ENCODE measurements at regions not wholly inside any gene's neighbourhood (a gene's known extent, or its start where the extent isn't known, plus 50 kb on each side); places are given as distances from the start of the nearest gene placed in this dataset.

DNA sequence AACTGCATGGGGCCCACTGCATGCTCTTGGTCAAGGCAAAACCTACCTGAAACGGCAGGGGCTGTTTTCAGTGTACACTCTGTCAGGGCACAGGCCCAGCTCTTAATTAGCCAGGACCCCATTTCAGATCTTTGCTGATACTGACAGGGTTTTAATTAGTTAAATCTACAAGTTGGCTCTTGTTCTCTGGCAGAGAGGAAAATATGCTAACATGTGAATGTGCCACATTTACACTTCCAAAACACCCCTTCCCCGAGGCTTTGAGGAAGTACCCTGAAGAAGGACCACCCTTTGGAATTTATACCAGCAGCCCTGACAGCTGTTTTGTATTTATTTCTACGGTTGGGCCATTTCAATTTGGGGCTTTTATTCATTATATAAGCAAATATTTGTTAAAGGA, 66.3 kb downstream of the OTX2 start:
- H3K27me3 ChIP-seq (ENCODE audit: control insufficient read depth, insufficient read depth, low read length): no peaks in the 10 kb centered on the region
- POLR2A ChIA-PET (ENCODE audit: unreplicated experiment): no interaction called here
- H4K8ac ChIP-seq (ENCODE audit: low read depth in 2 of 2, low read length in 2 of 2): no peak overlapping the region
- H3K36me3 ChIP-seq (ENCODE audit: control insufficient read depth, insufficient read depth, low read length): no peaks in the 10 kb centered on the region
- BruUV-seq (replicated peaks): no TSS peak
- no peak overlapping the region for H3K56ac ChIP-seq (ENCODE audit: extremely low read depth, insufficient read depth, low read length)
- CTCF ChIA-PET: no interaction called here
- H4K5ac ChIP-seq (ENCODE audit: low read depth, low read length): no peak overlapping the region
- no peak overlapping the region for H3K4me2 ChIP-seq (ENCODE audit: low read depth, low read length)
- H3K4me3 ChIP-seq (ENCODE audit: insufficient read depth, low read depth, low read length): no peak overlapping the region
- H3K4ac ChIP-seq (ENCODE audit: low read depth, low read length): no peak overlapping the region
- TF ChIP-seq POLR2A (IDR thresholded peaks at IDR 0.05; ENCODE audit: low read depth, low read length) (no peak), SMC3 (IDR thresholded peaks at IDR 0.05; ENCODE audit: low read depth, low read length) (no peak)
- no peak overlapping the region for H2AK5ac ChIP-seq (ENCODE audit: low read depth, low read length)
- no peak for DNase-seq
- H3K23ac ChIP-seq (ENCODE audit: low read depth, low read length): no peak overlapping the region
- H4K91ac ChIP-seq (ENCODE audit: insufficient read depth, low read depth, low read length): no peak overlapping the region
- H3K79me1 ChIP-seq (ENCODE audit: low read depth in 1 of 2, low read length in 2 of 2): no peaks in the 10 kb centered on the region
- H3K9me3 ChIP-seq (ENCODE audit: control insufficient read depth, insufficient read depth, low read length): no peaks in the 10 kb centered on the region
- no peak overlapping the region for H3K14ac ChIP-seq (replicated peaks; ENCODE audit: low read depth, low read length)
- ATAC-seq (ENCODE audit: low read depth): no peak
- H2AFZ ChIP-seq (replicated peaks; ENCODE audit: low read length, poor library complexity): no peak overlapping the region
- H3K9me1 ChIP-seq (ENCODE audit: insufficient read depth, low read length): no peaks in the 10 kb centered on the region
- no peak overlapping the region for H3K9ac ChIP-seq (ENCODE audit: low read depth, low read length)
- no peak overlapping the region for H3K27ac ChIP-seq (ENCODE audit: insufficient read depth, low read length)
- H3K18ac ChIP-seq (ENCODE audit: low read depth, low read length): no peak overlapping the region
- H2BK15ac ChIP-seq (ENCODE audit: low read depth, low read length): no peak overlapping the region
- dilution Hi-C loops (cut with HindIII; ENCODE audit: low sequenced_read_pairs, unreplicated experiment) (no loop called here), intact Hi-C loops (cut with micrococcal nuclease) (no loop called here), in situ Hi-C loops (cut with MboI; ENCODE audit: low sequenced_read_pairs) (no loop called here)
- H2BK120ac ChIP-seq (ENCODE audit: low read depth, low read length): no peak overlapping the region
- no CpG with 5 or more reads among the region's 3 CpGs for WGBS, 2 experiments (ENCODE audit: extremely low coverage in 2 of 2, insufficient read length in 1 of 2)
- no peak overlapping the region for H2BK5ac ChIP-seq (ENCODE audit: low read depth, low read length, poor library complexity, severe bottlenecking)
- H2BK20ac ChIP-seq (ENCODE audit: low read depth, low read length): no peak overlapping the region
- no peaks in the 10 kb centered on the region for H4K20me1 ChIP-seq (ENCODE audit: insufficient read depth, low read length)
- no peak overlapping the region for H2AK9ac ChIP-seq (replicated peaks; ENCODE audit: low read depth, low read length, poor library complexity)
- H3K4me1 ChIP-seq (ENCODE audit: control insufficient read depth, insufficient read depth, low read length): no peaks in the 10 kb centered on the region

Measured in IMR-90 (cell line).